Transverse colon (tissue), 4 donors: ENCODE measurements at regions not wholly inside any gene's neighbourhood (a gene's known extent, or its start where the extent isn't known, plus 50 kb on each side); places are given as distances from the start of the nearest gene placed in this dataset.

Experiments used
- CTCF ChIP-seq, 5 experiments: fragments of 200-600 bp in 3 of 5; fragments of 450-650 bp in 2 of 5; sonication (generic) in 3 of 5; IDR thresholded peaks; 1 replicate in 2 of 5; 2 replicates in 3 of 5; pipeline ENCODE4 v1.5.1; 2016 to 2017; ENCODE audit warnings: antibody characterized with exemption in 5 of 5, inconsistent platforms in 3 of 5, mild to moderate bottlenecking in 2 of 5, moderate library complexity in 1 of 5
- POLR2A ChIP-seq: fragments of 450-650 bp; IDR thresholded peaks from one replicate; pipeline ENCODE4 v1.6.1; 2016; ENCODE audit warnings: antibody characterized with exemption, mild to moderate bottlenecking, moderate library complexity
- POLR2AphosphoS5 ChIP-seq, 3 donors: sonication (generic); formaldehyde crosslinking; IDR thresholded peaks; one replicate each; pipeline ENCODE4 v1.6.1; 2016; ENCODE audit warnings: antibody characterized with exemption in 3 of 3

DNA sequence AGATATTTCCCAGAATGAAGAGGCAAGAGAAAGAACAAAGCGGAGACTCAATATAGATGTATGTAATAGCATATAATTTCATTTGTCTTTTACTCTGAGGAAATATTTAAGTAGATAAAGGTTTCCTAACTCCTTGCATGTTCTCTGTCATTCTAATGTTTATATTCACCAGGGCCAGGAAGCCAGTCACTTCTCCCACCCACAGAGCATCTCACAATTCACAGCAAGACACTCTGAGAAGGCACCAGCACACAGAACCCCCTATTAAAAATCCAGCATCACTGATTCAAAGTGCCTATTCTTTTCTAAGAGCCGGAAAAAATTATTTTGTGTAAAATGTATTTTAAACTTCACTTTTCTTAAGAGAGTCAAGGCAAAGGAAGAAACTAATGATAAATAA is 927.1 kb downstream of the C4orf33 start:
- TF ChIP-seq CTCF (IDR thresholded peaks at IDR 0.05): no peak
- TF ChIP-seq POLR2AphosphoS5 (IDR thresholded peaks at IDR 0.05): no peak
- no peak for TF ChIP-seq POLR2A
